HPDE6-E6E7 (cell line): ENCODE measurements at regions not wholly inside any gene's neighbourhood (a gene's known extent, or its start where the extent isn't known, plus 50 kb on each side); places are given as distances from the start of the nearest gene placed in this dataset.

Experiments used
- DNase-seq: peaks from one replicate; pipeline ENCODE4 v3.0.0; 2011; ENCODE audit warnings: missing footprints; ENCODE audit errors: extremely low spot score

DNA sequence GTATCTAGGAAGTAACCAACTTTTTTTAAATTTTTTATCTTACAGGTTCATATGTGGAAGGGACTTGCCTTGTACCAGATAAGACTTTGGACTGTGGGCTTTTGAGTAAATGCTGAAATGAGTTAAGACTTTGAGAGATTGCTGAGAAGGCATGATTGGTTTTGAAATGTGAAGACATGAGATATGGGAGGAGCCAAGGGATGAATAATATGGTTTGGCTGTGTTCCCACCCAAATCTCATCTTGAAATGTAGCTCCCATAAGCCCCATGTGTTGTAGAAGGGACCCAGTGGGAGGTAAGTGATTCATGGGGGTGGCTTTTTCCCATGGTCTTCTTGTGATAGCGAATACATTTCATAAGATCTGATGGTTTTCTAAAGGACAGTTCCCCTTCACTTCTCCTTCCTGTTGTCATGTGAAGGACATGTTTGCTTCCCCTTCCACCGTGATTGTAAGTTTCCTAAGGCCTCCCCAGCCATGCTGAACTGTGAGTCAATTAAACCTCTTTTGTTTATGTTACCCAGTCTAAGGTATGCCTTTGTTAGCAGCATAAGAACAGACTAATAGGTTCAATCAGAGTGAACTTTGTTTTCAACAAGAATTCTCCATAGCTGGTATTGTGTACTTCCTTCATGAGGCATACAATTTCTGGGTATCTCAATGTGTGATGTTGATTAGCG lies 535.6 kb upstream of the MEF2C start:
- no peak for DNase-seq

DNA sequence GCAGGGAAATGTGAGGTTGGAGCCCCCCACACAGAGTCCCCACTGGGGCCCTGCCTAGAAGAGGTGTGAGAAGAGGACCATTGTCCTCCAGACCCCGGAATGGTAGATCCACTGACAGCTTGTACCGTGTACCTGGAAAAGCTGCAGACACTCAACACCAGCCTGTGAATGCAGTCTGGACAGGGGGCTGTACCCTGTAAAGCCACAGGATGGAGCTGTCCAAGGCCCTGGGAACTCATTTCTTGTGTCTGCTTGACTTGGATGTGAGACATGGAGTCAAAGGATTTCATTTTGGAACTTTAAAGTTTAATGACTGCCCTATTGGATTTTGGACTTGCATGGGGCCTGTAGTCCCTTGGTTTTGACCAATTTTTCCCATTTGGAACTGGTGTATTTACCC lies 535.0 kb upstream of the MEF2C start:
- no peak for DNase-seq

DNA sequence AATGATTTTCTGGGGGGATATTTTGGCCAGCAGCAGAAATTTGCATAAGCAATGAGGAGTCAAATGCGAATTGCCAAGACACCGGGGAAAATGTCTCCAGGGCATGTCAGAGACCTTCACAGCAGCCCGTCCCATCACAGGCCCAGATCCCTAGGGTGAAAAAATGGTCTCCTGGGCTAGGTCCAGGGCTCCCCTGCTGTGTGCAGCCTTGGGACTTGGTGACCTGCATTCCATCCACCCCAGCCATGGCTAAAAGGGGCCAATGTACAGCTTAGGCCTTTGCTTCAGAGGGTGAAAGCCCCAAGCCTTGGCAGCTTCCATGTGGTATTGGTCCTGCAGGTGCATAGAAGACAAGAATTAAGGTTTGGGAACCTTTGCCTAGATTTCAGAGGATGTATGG lies 534.5 kb upstream of the MEF2C start:
- no peak for DNase-seq

DNA sequence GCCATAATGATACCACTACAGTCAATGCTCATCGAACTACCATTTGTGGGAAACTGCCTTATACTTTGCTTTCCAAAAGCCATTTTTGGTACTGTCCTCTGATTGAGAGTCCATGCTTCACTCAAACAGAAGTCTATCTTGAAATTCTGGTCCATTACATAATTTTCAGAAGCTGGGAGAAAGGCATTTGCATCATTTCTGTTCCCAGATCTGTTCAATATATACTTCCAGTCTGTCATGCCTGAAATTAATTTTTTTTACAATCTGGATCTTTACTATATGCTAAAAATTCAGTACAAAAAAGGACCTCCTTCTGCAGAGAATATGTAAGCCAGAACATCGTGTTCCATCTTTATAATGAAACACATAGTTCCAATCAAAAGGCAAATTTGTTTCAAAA lies 528.9 kb upstream of the MEF2C start:
- DNase-seq = no peak

DNA sequence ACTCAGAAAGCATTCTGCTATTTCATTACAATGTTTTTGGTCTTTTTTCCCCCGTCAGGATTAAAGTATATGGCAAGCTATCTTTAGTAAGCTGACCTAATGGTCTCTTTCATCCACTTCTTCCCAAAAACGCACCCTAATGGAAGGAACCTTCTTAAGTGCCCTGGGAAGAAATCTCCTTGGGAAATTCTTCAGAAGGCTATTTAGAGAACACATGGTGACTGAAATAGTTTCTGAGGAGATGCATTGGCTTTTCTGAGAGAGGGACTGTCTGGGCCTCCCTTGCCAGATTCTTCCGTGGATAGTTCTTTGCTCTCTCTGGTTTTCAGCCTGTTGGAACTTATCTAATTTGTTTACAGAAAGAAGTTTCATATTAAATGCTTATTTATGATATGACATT lies 524.1 kb upstream of the MEF2C start:
- DNase-seq = no peak

DNA sequence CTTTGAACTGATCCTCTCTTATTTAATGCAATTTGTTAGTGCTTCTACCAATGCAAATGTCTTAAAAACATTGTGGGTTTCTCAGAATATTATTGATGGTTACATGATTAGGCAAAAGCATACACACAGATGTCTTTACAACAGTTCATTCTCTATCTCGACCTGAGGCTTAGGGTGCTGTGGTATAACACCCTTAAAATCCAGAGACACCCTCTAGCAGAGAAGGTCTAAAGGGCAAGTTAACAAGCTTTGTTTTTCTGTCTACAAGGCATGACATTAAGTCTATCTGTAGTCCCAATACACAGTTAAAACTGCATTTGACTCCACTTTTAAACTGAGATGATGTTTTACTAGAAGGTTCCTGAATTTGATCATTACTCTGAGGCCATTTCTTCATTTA lies 518.7 kb upstream of the MEF2C start:
- DNase-seq = no peak

DNA sequence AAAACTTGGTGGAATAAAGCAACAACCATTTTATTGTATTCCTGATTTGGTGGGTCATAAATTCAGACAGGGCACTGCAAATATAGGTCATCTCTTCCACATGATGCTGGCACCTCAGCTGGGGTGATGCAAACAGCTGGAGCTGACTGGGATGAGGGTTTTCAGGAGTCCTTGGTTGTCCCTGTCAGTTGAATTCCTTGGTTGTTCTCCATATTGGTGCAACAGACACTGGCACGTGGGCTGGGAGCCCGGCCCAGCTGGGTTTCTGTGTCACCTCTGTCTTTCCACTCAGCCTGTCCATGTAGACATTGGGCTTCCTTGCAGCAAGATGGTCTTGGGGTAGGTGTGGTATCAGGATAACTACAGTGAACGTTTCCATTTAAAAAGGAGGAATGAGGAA lies 518.0 kb upstream of the MEF2C start:
- no peak for DNase-seq

DNA sequence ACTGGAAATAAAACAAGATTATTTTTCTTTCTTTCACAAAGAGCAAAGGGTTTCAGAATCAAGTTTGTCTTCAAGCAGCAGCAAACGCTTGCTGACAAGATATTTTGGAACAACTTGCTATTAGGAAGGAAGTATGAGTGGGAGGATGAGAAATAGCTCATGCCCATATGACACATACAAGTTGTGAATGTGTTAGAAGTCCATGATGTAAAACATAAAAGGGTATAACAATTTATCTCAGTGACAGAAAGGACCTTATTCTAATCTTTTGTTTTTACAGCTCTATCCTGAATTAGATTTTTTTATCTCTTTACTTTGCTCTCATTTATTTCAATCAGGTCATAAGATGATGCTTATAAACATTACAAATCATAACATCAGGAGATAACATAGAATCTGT lies 516.6 kb upstream of the MEF2C start:
- DNase-seq = no peak

DNA sequence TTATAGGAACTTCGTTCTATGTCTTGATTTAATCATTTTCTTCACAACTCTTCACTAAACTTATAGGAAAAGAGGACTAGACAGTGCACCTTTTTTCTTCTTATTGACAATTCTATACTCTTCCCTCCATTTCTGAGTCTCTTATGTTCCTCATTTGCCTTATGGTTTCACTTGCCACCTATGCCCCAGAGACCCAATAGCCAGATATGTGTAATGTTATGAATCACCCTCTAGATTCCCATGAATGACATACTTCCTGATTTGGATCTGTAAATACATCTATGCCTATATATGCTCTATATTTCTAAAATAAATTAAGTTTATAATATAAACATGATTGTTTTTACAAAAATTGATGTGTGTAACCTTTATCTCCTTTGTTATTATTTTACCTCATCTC lies 514.1 kb upstream of the MEF2C start:
- DNase-seq = no peak

DNA sequence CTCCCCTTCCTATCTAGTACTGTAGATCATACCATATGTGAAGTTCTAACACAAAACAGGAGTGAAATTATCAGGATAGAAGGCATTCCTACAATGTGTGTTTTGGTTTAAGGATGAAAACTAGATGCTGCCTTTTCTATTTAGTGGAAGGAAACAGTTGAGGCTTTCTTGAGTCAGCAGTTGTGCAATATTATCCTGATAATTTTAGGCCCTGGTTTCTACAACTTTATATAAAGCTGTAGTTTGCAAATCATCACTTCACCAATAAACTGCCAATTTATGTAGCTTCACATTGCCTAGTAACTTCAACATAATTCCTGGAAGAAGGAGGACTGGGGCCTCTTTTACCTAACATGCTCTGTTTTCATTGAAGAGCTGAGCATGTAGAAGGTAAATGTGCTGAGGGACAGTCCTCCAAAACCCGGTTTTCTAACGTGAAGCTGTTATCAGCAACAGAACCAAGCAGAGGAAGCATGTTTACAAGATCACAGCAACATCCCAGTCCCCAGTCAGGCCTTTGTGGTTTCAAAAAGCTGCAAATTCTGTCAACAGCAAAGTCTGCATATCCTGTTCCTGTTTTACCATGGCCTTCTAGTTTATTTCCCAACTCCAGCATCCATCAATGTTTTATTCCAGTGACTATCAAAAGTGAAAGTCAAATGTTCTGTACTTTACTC lies 513.4 kb upstream of the MEF2C start:
- no peak for DNase-seq

DNA sequence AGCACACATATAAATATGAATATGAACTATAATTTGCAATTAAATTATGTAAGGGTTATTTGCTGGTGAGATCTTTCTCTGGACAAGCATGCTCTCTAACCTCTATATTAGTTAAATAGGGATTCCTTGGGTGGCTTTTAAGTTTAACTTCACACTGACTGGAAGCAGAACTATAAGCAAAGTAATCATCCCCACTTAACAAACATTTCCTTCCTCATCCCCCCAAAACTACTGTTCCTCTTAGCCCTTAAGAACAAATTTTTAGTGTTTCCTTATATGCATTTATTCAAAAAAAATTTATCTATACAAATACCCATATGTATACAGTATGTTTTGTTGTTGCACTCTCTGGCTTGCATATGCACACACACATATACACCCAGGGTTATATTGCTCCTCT lies 512.1 kb upstream of the MEF2C start:
- DNase-seq = no peak

DNA sequence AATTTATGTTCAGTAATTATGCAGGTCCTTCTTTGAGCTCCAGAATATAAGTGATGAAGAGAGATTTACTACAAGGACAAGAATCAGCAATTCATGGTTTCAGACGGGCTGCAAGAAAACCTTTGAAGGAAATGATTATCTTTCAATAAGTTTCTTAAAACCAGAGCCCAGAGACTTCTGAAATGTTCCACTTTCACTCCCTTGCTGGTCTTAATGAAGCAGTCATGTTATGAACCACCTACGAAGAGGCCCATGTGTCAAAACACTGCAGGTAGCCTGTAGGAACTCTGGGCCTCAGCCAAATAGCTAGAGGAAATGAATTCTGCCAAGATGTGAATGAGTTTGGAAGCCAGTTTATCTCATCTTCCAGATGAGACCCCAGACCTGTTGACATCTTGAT lies 505.9 kb upstream of the MEF2C start:
- DNase-seq = no peak

DNA sequence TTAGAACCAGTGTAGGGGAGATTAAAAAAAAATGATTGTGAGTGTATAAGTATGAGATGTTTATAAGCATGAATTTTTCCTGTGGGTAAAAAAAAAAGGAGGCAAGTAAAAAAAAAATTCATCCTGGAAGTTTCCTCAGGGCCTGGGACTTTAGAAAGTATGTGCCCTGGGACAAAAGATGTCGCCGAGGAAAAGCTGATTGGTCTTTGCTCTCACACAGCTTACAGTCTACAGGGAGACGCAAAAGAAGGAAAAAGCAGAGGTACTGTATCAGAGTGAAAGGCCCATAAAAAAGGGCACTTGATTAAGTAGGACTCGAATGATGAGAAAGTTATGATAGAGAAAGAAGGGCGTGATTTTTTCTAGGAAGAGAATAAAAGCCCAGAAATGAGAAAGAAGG lies 501.4 kb upstream of the MEF2C start:
- no peak for DNase-seq

DNA sequence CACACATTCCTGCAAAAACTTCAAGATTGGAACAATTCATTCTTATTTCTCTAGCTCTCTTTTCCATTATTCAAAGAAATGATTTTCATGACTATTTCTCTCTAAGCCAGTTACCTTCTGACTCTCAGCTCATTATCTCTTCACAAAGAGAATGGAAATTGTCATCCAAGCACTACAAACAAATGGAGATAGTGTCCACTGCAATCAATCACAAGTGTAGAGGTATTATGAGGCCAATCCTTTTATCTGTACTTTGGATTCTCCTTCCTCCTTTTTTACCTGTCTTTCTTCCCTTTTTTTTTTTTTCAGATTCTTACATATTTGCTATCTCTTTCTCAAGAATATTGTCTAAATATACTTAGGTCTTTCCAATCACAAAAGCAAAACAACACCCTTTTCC lies 497.7 kb upstream of the MEF2C start:
- DNase-seq = no peak

DNA sequence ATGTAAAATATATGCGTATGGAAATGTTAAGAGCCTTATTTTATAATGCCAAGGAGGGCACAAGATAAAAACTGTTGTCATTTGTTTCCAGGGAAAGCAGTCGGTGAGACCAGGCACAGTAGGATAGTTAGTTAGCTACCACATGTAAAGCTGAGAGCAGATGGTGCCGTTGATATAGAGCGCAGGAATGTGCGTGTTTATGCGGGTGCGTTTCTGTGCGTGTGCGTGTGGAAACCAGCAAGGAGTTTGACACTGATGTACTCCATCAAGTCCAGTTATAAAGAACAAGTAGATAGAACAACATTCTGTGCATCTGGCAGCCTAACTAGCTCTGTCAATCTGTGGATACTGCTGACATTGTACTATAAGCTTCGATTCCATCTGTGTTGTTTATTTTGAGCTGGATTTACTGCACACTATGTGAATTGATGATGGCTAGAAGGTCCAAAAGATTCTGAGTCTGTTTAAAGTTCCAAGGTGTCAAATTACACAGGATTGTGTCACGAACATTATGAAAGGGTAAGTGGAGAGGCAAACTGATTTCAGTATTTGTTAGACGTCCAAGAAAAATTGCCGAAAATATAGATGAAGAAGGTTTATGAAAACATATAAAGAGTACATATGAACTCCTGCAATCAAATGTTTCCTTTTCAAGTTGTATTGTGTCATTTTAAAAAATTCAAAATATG lies 494.9 kb upstream of the MEF2C start:
- DNase-seq = no peak

DNA sequence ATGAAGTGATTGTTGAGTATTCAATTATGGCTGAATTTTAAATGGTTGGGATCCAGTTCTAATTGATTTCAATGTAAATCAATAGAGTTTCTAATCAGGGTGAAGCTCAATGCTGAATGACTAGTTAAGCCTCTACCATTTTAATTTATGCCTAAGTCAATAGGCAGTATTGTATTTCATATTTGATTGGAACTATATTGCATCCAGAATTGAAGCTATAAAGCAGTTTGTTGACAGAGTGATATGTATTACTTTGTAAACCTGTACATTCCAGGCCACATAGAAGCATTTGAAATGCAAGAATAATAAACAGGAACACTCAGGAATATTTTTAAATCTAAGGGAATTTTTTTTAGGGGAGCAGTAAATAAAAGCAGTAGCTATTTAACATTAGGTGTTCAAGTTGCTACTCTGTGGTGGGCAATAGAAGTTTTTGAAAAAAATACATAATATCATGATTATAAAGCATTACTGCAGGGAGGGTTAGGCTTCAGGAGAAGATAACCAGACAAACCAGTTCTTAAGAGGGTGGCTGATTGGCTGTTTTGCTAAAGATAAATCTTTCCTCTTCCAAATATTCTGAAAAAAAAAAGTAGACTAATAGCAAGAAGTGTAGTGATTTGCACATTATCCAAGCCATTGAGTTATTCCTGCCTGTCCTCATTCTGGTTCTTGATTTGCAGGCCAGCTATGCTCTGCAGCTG lies 492.0 kb upstream of the MEF2C start:
- DNase-seq = no peak

DNA sequence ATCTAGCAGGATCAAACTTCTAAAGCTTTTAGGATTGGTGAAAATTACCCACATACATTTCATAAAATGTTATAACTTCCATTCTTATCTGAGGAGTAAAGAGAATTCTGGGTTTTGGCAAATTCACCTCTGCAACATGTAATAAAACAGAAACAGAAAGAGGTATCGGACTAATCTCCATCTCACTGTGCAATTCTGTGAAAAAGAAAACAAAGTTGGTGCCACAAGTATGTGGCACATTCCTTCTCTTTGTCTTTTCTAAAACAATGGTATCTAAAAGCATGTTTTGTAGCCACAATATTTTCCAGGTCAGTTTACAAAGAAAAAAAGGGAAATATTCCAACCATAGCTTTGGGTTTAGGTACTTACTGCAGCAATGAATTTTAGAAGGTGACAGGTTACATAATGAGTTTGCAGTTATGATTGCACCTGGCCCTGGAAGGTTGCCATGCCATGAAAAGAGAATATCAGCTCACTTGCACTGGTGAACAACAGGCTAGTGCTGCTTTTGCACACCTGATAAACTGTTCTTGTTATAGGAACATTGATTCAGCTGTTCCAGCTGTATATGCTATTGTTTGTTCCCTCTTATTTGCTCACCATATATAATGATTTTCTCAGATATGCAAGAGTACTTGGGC lies 491.3 kb upstream of the MEF2C start:
- DNase-seq = no peak

DNA sequence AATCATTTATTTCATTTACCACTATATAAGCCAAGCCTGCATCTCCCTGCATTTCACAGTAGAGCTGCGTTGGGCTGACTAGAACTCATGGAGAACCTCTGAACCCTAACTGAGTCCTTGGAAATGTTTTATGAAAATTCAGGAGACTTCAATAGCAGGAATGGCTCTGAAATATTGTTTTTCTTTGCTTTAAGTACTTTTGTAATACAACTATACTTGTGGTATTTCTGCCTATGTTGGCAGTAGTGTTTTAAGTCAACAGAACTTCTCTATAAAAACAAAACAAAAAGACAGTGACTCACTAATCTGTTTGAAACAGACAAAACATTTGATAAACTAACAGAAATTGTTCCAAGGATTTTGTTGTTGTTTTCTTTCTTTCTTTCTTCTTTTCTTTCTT lies 489.2 kb upstream of the MEF2C start:
- DNase-seq = no peak

DNA sequence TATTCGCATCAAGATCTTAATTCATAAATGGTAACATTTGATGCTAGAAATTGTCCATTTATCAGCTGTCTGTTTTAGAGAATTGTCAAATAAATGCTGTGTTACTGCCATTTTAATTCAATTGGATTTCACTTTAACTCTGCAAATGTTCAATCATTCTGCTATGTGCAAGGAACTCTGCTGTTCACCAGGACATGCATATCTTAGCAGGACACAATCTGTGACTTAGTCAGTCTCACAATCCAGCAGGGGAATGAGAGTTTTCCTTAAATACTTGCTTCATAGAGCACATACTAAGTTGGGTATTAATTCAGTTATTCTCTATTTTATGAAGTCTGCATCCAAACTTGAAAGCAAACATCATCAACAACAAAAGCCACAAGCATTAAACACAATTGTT lies 488.7 kb upstream of the MEF2C start:
- DNase-seq = no peak

DNA sequence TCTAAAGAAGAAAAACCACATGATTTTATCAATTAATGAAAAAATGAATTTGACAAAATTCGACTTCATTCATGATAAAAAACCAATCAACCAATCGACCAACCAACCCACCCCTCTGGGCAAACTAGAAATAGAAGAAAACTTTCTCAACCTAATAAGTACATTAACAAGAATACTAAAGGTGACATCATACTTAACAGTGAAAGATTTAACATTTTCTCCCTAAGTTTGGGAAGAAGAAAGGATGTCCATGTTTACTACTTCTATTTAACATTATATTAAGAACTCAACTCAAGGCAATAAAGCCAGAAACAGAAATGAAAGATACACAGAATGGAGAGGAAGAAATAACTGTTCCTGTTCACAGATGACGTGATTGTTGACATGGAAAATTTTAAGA lies 476.1 kb upstream of the MEF2C start:
- no peak for DNase-seq

DNA sequence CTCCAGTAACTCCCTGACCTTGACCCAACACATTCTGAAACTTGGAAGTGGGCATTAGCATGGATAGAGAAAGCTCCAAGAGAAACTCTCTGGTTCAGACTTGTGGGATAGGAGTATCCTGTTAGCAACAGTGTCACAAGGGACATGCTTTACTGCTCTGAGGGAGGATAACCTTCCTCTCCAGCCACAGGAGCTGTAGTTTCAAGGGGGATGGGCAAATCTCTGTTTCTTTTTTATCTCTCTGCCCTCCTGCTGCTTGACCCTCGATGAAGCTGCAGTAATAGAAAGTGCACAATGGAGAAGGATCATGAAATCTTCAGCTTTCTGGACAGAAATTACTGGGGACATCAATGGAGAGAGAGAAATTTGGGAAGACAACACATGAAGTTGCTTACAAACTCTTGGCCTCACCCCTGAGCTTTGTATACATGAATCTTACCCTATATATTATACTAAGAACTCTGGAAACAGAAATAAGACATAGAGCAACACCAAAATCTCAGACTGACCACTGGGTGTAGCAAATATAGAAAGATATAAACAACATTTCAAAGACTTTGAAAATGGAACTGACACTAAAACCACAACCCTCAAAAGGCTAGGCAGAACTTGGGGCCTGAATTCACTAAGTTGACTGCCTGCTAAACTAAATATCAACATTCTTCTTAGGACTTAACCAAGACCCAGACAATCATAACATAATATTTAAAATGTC lies 471.0 kb upstream of the MEF2C start:
- no peak for DNase-seq

DNA sequence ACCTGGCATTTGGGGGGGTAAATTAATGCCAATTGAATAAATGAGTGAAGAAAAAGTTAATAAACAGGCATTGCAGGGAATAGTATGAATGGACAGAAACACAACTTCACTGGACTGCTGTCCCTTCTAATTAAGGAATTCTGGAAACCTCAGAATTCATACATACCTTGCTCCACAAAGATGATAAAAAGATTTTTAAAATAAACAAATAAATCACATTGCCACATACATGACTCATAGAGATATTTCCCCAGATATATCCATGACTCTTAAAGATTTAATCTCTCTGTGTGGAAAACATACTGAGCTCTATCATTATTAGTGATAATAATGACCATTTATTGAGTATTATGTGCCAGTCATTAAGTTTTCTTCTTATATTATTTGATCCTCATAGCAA lies 469.0 kb upstream of the MEF2C start:
- DNase-seq = peak; percentile 5
